ENCODE measurements at regions not wholly inside any gene's neighbourhood (a gene's known extent, or its start where the extent isn't known, plus 50 kb on each side); places are given as distances from the start of the nearest gene placed in this dataset.

- H3K4me2 ChIP-seq, result no peak overlapping the region
- H3K36me3 ChIP-seq (ENCODE audit: low read depth), result no peaks in the 10 kb centered on the region
- no TSS peak for BruUV-seq (replicated peaks)
- DNase-seq, result no peak
- no peaks in the 10 kb centered on the region for H3F3A ChIP-seq (ENCODE audit: insufficient read depth, low read depth)
- no peak overlapping the region for H2AFZ ChIP-seq
- no peak overlapping the region for H3K27ac ChIP-seq
- H3K9me3 ChIP-seq (ENCODE audit: insufficient read depth, low read depth), result no peaks in the 10 kb centered on the region
- no peaks in the 10 kb centered on the region for H3K79me2 ChIP-seq (ENCODE audit: low read depth)
- TF ChIP-seq, protein P1, sequence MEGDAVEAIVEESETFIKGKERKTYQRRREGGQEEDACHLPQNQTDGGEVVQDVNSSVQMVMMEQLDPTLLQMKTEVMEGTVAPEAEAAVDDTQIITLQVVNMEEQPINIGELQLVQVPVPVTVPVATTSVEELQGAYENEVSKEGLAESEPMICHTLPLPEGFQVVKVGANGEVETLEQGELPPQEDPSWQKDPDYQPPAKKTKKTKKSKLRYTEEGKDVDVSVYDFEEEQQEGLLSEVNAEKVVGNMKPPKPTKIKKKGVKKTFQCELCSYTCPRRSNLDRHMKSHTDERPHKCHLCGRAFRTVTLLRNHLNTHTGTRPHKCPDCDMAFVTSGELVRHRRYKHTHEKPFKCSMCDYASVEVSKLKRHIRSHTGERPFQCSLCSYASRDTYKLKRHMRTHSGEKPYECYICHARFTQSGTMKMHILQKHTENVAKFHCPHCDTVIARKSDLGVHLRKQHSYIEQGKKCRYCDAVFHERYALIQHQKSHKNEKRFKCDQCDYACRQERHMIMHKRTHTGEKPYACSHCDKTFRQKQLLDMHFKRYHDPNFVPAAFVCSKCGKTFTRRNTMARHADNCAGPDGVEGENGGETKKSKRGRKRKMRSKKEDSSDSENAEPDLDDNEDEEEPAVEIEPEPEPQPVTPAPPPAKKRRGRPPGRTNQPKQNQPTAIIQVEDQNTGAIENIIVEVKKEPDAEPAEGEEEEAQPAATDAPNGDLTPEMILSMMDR (conservative IDR thresholded peaks at IDR 0.05), result no peak
- no peak for TF ChIP-seq EZH2 (IDR thresholded peaks at IDR 0.05; ENCODE audit: low read depth)
- intact Hi-C loops (cut with micrococcal nuclease; ENCODE audit: unreplicated experiment), result no loop called here
- H3K4me1 ChIP-seq (replicated peaks; ENCODE audit: insufficient read depth), result no peaks in the 10 kb centered on the region
- POLR2A ChIA-PET (ENCODE audit: unreplicated experiment), result no interaction called here
- no peak overlapping the region for H3K4me3 ChIP-seq
- H3K9me2 ChIP-seq (ENCODE audit: insufficient read depth), result no peaks in the 10 kb centered on the region
- H3K27me3 ChIP-seq (ENCODE audit: insufficient read depth, low read depth), result no peaks in the 10 kb centered on the region
- no peaks in the 10 kb centered on the region for H4K20me1 ChIP-seq (ENCODE audit: insufficient read depth)
- CTCF ChIA-PET, result interaction anchor here (0.6 kb wide), 1 partner anchor 15 kb away, joined by 7 read pairs; no protein-coding TSS in a partner anchor
Observed at GRCh38 chr10:47147186-47147585, 152.8 kb upstream of the GDF10 start.

GRCh38 chr10:47150581-47150980 lies 149.4 kb upstream of the GDF10 start:
- BruUV-seq (replicated peaks), result no TSS peak
- Histone ChIP-seq H3K27ac (no peak overlapping the region), H3K27me3 (ENCODE audit: insufficient read depth, low read depth) (no peaks in the 10 kb centered on the region), H3F3A (ENCODE audit: insufficient read depth, low read depth) (no peaks in the 10 kb centered on the region), H3K9me3 (ENCODE audit: insufficient read depth, low read depth) (peaks cover 12% of the 10 kb centered on the region; the same call in 1 of the 2 replicates), H2AFZ (no peak overlapping the region), H3K4me2 (no peak overlapping the region), H3K36me3 (ENCODE audit: low read depth) (no peaks in the 10 kb centered on the region), H3K4me1 (replicated peaks; ENCODE audit: insufficient read depth) (no peaks in the 10 kb centered on the region), H4K20me1 (ENCODE audit: insufficient read depth) (no peaks in the 10 kb centered on the region), H3K79me2 (ENCODE audit: low read depth) (no peaks in the 10 kb centered on the region), H3K4me3 (no peak overlapping the region), H3K9me2 (ENCODE audit: insufficient read depth) (no peaks in the 10 kb centered on the region)
- CTCF ChIA-PET, result no interaction called here
- no peak for TF ChIP-seq EZH2 (IDR thresholded peaks at IDR 0.05; ENCODE audit: low read depth)
- TF ChIP-seq, protein P1 (conservative IDR thresholded peaks at IDR 0.05), result no peak
- POLR2A ChIA-PET (ENCODE audit: unreplicated experiment), result no interaction called here
- DNase-seq, result no peak
- intact Hi-C loops (cut with micrococcal nuclease; ENCODE audit: unreplicated experiment), result no loop called here

DNA sequence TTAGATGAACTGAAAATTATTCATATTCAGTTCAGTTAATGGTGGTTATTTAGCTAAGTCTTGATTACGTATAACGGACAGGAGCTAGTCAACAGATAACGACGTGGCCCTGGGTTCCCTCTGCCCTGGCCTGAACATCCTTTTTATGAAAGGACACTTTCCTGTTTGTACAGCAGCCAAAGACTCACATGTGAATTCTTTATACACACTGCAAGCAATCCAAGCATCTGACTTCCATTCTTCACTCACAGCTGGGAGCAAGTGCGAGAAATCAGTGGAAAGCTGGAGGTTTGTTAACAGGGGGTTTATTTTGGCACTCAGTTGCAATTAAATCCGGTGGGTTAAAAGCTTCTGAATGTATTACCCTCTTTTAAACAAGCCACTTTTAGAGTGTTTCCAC lies 148.1 kb upstream of the GDF10 start:
- Histone ChIP-seq H3K79me2 (ENCODE audit: low read depth) (no peaks in the 10 kb centered on the region), H4K20me1 (ENCODE audit: insufficient read depth) (no peaks in the 10 kb centered on the region), H3K27ac (no peak overlapping the region), H3K9me2 (ENCODE audit: insufficient read depth) (no peaks in the 10 kb centered on the region), H3K27me3 (ENCODE audit: insufficient read depth, low read depth) (no peaks in the 10 kb centered on the region), H3K4me1 (replicated peaks; ENCODE audit: insufficient read depth) (no peaks in the 10 kb centered on the region), H3K36me3 (ENCODE audit: low read depth) (no peaks in the 10 kb centered on the region), H3K9me3 (ENCODE audit: insufficient read depth, low read depth) (peaks cover 12% of the 10 kb centered on the region; the same call in 1 of the 2 replicates), H3F3A (ENCODE audit: insufficient read depth, low read depth) (no peaks in the 10 kb centered on the region), H3K4me2 (no peak overlapping the region), H3K4me3 (no peak overlapping the region), H2AFZ (no peak overlapping the region)
- TF ChIP-seq, protein P1 (conservative IDR thresholded peaks at IDR 0.05), result no peak
- no peak for TF ChIP-seq EZH2 (IDR thresholded peaks at IDR 0.05; ENCODE audit: low read depth)
- ChIA-PET POLR2A (ENCODE audit: unreplicated experiment) (no interaction called here), CTCF (interaction anchor here (0.6 kb wide), 1 partner anchor 15 kb away, joined by 3 read pairs; no protein-coding TSS in a partner anchor)
- DNase-seq, result no peak
- intact Hi-C loops (cut with micrococcal nuclease; ENCODE audit: unreplicated experiment), result no loop called here
- no TSS peak for BruUV-seq (replicated peaks)
